Neural progenitor cell (in vitro differentiated cells): ENCODE measurements at regions not wholly inside any gene's neighbourhood (a gene's known extent, or its start where the extent isn't known, plus 50 kb on each side); places are given as distances from the start of the nearest gene placed in this dataset.

Source experiments
- EZH2 ChIP-seq: fragments of 200-600 bp; sonication (generic); IDR thresholded peaks from 2 replicates; pipeline ENCODE4 v1.6.1; 2017; ENCODE audit warnings: antibody characterized with exemption, mild to moderate bottlenecking, moderate library complexity
- EZH2phosphoT487 ChIP-seq: fragments of 200-600 bp; sonication (generic); IDR thresholded peaks from 2 replicates; pipeline ENCODE4 v1.6.1; 2017; ENCODE audit warnings: antibody characterized with exemption
- TF ChIP-seq, protein P1 (sequence below): fragments of 200-600 bp; sonication (generic); IDR thresholded peaks from 2 replicates; pipeline ENCODE4 v1.5.1; 2017; ENCODE audit warnings: antibody characterized with exemption, mild to moderate bottlenecking

GRCh38 chr4:56744030-56744429, 62.9 kb upstream of the HOPX start:
- TF ChIP-seq EZH2 (no peak), EZH2phosphoT487 (no peak)
- TF ChIP-seq, protein P1, sequence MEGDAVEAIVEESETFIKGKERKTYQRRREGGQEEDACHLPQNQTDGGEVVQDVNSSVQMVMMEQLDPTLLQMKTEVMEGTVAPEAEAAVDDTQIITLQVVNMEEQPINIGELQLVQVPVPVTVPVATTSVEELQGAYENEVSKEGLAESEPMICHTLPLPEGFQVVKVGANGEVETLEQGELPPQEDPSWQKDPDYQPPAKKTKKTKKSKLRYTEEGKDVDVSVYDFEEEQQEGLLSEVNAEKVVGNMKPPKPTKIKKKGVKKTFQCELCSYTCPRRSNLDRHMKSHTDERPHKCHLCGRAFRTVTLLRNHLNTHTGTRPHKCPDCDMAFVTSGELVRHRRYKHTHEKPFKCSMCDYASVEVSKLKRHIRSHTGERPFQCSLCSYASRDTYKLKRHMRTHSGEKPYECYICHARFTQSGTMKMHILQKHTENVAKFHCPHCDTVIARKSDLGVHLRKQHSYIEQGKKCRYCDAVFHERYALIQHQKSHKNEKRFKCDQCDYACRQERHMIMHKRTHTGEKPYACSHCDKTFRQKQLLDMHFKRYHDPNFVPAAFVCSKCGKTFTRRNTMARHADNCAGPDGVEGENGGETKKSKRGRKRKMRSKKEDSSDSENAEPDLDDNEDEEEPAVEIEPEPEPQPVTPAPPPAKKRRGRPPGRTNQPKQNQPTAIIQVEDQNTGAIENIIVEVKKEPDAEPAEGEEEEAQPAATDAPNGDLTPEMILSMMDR: no peak
